Skin epidermis (tissue), 12 donors: ENCODE measurements at regions not wholly inside any gene's neighbourhood (a gene's known extent, or its start where the extent isn't known, plus 50 kb on each side); places are given as distances from the start of the nearest gene placed in this dataset.

ENCODE experiments used
- H3K27ac ChIP-seq, 21 experiments: fragments of 200-600 bp; sonication (generic) in 11 of 21; one replicate each; pipeline ENCODE4 v1.5.0; 2020; ENCODE audit warnings: mild to moderate bottlenecking in 3 of 21, inconsistent platforms in 2 of 21, moderate library complexity in 2 of 21
- H3K4me3 ChIP-seq, 7 experiments: fragments of 200-600 bp; sonication (generic) in 2 of 7; one replicate each; pipeline ENCODE4 v1.5.0; 2020; ENCODE audit warnings: inconsistent platforms in 2 of 7, mild to moderate bottlenecking in 2 of 7, moderate library complexity in 1 of 7

DNA sequence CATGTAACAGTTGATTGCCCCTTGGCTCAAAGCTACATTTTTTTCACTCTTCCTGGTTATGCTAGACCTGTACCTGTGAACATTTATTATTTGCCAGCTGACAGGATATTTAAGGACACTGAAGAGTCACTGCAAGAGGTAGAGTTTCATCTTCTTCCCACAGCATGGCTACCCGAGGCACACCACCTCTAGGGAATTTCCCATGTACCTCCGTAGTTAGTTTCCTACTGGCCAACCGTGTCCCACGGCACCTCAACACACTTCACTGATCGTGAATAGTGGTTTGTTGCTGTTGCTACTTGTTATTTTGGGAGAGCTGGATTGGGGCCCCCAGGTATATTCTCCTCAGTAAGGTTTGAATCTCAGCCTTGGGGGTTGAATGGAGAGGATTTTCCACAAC lies 648.6 kb downstream of the SEMA5A start:
- Histone ChIP-seq H3K4me3 (no peak overlapping the region), H3K27ac (no peak overlapping the region)

DNA sequence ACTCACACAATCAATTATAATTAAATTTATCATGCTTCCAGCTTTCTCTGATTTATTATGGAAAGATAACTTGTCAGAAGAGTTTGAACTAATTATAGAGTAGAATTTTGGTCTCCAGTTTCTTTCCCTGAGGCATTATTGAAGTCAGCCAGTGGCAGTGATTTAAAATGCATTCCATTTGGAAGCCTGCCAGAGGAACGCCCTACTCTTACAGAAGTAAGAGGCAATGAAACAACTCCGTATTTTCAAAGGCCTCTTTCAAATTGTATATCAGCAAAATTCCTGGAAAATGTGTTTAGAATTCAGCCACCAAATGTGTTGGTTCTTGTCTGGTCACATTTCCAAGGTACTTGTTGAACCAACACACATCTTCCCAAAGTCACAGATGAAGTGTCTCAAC lies 640.9 kb downstream of the SEMA5A start:
- no peak overlapping the region for H3K4me3 ChIP-seq
- H3K27ac ChIP-seq = no peak overlapping the region

DNA sequence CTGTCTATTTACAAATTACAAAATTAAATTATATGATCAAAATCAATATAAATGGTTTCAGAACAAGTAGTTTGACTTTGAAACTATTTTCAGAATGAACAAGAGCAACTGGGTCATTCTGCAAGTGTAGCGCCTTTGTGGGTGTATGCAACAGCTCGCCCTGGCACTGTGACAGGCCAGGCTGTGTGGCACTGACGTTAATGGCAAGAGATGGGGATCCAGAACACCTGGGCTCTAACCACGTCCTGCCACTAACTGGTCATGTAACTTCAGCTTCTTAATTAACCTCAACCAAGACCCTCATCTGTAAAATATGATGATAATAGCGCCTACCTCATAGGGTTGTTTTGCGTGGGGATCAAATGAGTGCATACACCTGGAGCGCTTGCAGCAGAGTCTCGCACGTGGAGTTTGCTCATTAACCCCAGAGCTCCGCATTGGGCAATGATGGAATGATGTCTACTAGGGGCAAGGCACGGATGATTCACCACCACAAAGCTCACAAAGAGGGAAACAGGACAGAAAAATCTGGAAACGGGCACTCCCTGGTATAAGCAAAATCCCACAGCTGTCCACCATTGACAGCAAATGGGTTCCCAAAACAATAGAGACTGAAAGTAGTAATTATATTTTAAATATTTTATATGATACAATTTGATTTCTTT lies 639.4 kb downstream of the SEMA5A start:
- Histone ChIP-seq H3K27ac (no peak overlapping the region), H3K4me3 (no peak overlapping the region)

DNA sequence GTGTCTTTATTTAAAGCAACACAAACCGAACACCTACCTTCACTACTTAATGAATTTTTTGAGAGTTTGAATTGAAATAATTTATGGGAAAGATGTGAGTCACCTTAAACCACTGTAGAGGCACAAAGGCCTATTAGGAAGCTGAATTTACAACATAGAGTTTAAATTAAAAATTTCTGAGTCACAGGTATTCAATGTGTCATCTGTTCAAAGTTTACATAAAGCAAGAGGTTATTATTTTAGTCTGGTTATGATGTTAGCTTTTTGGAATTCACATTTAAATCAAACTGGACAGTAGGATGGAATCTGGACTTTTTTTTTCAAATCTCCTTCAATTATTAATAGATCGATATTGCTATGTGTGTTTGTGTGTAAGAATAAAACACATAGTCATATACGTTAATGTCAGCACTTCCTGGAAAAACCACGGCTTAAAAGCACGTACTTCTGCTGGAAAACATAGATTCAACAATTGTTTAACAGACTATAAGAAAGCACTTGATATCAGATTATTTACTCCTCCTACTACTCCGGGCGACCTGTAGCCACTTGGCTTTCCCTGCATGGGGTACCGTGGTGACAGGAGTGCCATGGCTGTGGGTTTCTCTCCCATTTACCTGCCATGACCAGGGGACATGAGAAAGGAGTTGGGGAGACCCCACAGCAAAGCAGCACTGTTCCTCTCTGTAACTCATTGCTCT lies 638.6 kb downstream of the SEMA5A start:
- Histone ChIP-seq H3K4me3 (no peak overlapping the region), H3K27ac (no peak overlapping the region)

DNA sequence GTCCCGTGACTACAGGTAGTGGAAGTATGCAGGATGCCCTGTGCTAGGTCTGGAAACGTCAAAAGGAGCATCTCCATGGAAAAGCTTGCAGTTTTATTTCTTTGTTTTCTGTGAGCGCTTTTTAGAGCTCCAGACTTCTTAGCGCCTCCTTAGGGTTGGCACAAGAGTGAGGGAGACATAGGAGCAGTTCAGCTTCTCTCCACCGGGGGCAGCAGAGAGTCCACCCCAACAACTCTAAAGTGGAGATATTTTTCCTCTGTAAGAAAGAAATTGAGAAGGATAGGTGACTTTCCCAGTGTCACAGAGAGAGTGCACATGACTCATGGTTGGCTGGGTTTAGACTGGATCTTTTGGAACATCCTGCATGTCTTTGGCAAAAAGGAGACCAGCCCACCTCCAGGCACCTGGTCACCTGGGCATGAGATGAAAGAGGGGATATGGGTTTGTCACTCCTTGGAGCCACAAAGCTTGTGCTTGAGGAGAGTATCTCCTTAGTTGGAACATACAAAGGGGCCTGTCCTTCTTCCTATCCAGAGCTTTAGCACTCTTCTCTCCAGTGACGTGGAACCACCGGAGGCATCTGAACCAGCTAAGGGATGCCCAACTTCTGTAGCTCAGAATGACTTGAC lies 637.7 kb downstream of the SEMA5A start:
- H3K4me3 ChIP-seq = no peak overlapping the region
- no peak overlapping the region for H3K27ac ChIP-seq

DNA sequence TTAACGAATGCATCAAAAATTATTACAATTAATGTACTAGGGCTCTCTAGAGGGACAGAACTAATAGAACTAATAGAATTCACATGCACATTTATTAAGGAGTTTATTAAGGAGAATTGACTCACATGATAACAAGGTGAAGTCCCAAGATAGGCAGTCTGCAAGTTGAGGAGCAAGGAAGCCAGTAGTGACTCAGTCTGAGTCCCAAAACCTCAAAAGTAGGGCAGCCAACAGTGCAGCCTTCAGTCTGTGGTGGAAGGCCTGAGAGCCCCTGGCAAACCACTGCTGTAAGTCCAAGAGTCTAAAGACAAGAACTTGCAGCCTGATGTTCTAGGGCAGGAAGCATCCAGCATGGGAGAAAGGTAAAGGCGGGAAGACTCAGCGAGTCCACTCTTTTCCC lies 633.8 kb downstream of the SEMA5A start:
- Histone ChIP-seq H3K4me3 (no peak overlapping the region), H3K27ac (no peak overlapping the region)

DNA sequence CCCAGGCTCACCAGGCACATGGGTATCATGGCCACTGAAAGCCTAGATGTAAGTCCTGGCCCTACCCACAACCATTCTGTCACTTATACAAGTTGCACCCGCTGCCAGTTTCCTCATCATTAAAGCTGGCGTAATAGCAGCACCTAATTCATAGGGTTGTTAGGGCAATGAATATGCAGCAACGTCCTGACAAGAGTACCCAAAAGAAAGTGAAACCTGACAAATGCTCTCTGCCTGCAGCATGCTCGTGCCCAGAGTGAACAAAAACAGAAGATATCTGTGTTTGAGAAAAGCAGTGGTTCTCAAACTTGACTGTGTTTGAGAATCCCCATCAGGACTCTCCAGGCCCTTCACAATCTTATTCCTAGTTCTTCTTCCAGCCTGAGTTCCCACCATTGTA lies 632.4 kb downstream of the SEMA5A start:
- H3K27ac ChIP-seq = no peak overlapping the region
- H3K4me3 ChIP-seq = no peak overlapping the region

DNA sequence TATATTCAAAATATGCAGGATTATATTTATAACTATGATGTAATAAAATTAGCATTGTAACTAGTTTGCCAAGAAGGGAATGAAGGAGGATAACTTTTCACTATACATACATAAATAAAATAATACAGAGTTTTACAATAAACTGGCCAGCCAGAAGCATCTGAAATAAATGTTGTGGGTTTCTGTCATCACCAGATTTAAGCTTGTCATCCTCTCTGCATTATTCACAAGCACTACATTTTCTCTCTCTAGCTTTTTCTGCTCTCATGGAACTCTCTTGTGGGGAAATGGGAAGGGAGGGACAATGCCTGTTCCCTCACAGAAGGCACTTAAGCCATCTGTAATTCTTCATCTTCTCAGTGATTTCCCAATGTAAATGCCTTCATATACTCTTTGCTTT lies 626.8 kb downstream of the SEMA5A start:
- Histone ChIP-seq H3K4me3 (no peak overlapping the region), H3K27ac (no peak overlapping the region)

DNA sequence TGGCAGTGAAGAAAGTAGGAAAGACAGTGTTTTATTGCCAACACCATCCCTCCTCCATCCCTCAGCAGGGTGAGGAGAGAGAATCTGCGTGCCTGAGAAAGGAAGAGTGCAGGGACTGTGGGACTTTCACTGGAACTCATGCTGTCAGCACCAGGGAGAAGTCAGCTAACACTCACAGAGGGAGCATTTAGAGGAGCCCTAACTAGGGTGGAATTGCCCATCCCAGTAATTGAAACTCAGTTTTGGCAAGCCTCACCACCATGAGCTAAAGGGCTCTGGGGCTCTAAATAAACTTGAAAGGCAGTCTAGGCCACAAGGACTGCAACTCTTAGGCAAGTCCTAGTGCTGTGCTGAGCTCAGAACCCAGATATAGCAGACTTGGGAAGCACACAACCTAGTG lies 622.3 kb downstream of the SEMA5A start:
- no peak overlapping the region for H3K4me3 ChIP-seq
- H3K27ac ChIP-seq = no peak overlapping the region

DNA sequence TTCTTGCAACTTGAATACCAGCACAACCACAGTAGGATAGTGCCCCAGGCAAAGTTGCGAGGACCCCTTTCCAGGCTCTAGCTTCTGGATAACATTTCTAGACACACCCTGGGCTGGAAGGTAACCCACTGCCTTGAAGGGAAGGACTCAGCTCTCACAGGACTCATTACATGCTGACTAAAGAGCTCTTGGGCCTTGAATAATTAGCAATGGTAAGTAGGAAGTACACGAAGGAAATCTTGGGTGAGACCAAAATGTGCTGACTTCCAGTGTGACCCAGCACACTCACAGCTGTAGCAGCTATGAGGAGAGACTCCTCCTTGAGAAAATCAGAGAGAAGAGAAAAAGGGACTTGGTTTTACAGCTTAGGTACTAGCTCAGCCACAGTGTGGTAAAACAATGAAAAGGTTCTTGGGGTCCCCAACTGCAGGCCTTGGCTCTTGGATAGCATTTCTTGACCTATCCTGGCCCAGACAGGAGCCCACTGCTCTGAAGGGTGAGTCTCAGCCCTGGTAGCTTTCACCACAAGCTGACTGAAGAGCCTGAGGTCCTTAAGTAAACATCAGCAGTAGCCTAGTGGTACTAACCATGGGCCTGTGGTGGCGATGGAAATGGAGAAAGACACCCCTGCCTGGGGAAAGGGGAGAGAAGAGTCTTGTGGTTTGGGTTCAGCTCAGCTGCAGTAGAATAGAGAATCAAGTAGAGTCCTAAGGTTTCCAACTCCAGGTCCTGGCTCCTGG lies 621.7 kb downstream of the SEMA5A start:
- Histone ChIP-seq H3K4me3 (no peak overlapping the region), H3K27ac (no peak overlapping the region)

DNA sequence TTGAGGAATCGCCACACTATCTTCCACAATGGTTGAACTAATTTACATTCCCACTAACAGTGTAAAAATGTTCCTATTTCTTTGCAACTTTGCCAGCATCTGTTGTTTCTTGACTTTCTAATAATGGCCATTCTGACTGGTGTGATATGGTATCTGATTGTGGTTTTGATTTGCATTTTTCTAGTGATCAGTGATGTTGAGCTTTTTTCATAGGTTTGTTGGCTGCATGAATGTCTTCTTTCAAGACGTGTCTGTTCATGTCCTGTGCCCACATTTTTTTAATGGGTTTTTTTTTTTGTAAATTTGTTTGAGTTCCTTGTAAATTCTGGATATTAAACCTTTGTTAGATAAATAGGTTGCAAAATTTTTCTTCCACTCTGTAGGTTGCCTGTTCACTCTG lies 615.9 kb downstream of the SEMA5A start:
- Histone ChIP-seq H3K27ac (no peak overlapping the region), H3K4me3 (no peak overlapping the region)

DNA sequence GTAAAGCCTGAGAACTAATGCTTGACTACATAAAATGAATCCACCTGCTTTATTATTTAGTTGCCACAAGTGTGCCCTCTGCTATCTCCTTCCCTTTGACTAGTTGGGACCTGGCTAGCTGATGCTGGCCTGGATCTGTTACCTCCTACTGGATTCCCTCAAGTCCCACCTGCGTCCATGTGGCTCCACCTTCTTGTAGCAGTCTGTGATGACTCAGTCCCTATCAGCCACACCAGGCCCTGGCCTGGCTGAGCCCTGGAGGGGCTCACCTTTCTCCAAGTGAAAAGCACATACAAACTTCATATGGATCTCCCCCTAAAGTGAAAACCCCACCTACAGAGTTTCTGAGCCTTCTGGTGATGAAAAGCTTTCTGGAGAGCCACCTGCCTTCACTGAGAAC lies 611.4 kb downstream of the SEMA5A start:
- no peak overlapping the region for H3K4me3 ChIP-seq
- H3K27ac ChIP-seq = no peak overlapping the region

DNA sequence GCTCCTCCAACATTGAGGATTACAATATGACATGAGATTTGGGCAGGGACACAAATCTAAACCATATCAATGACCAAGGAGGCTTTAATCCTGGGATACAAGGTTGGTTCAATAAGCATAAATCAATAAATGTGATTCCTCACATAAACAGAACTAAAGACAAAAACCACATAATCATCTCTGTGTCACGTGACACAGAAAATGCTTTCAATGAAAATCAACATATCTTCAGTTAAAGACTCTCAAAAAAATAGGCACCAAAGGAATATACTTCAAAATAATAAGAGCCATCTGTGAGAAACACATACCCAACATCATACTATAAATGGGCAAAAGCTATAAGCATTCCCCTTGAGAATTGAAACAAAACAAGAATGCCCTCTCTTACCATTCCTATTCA lies 604.9 kb downstream of the SEMA5A start:
- Histone ChIP-seq H3K27ac (no peak overlapping the region), H3K4me3 (no peak overlapping the region)

DNA sequence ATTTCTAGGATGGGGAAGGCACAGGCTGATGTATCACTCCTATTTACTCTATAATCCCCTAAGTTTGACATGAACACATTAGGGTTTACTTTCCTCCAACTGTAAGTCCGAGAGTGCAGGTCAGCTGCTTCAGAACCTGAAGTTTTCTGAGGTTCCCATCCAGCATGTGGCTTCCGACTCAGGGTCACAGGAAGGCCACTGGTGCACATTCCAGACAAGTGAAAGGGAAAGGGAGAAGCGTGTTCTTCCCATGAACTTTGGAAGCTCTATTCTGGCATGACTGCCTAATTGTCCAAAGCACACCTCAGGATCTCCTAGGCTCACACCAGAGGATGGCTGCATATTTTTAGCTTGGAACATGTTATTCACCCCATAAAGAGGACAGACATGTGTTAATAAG lies 602.6 kb downstream of the SEMA5A start:
- Histone ChIP-seq H3K27ac (no peak overlapping the region), H3K4me3 (no peak overlapping the region)

DNA sequence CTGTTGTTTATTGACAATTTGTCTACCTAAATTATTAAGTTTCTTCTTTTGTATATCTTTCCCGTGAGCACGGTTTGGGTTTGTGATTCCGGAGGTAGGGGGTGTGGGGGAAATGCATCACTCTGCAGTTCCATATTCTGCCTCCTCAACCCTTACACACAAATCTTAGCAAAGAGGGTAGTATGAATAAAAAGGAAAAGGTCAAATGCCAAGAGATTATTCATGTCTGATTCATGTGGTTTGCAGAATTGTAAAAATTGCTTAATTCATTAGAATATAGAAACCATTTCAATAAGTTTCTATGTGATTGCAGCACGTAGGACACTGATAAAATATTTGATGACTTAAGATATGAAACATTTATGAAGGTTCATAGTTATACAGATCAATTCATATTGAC lies 601.9 kb downstream of the SEMA5A start:
- Histone ChIP-seq H3K4me3 (no peak overlapping the region), H3K27ac (no peak overlapping the region)

DNA sequence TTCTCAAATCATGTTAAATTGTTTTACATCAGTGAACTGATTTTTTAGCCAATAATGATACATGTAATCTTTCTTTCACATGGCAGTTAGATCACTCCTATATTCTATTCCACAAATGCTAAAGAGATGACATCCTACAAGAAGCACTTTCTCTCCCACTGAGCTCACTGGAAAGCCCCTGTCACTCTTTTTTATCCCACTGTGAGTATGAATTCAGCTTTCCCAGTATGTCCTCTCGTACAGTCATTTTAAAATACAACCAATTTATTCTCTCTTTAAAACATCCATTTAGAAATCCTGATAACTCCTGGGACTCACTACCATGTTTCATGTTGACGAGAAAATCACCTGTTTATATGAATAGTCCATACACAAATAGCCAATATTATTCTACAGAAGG lies 599.9 kb downstream of the SEMA5A start:
- Histone ChIP-seq H3K27ac (no peak overlapping the region), H3K4me3 (no peak overlapping the region)

DNA sequence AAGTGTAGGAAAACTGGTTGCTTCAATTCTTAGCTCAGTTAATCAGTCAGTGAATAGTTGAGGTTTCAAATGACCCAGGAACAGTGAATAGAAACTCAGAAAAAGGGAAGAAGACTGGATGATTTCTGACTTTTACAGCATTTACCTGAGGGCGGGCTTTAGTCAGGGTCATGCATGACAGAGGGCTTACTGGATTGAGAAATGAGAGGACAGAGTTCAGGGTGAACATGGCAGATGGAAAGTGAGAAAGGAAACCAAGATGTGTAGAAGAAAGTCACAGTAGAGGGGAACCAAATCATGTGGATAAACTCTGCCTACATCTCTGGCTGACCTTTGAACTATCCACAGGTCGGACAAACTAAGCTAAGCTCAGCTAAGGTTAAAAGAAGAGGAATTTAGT lies 596.0 kb downstream of the SEMA5A start:
- no peak overlapping the region for H3K4me3 ChIP-seq
- no peak overlapping the region for H3K27ac ChIP-seq

DNA sequence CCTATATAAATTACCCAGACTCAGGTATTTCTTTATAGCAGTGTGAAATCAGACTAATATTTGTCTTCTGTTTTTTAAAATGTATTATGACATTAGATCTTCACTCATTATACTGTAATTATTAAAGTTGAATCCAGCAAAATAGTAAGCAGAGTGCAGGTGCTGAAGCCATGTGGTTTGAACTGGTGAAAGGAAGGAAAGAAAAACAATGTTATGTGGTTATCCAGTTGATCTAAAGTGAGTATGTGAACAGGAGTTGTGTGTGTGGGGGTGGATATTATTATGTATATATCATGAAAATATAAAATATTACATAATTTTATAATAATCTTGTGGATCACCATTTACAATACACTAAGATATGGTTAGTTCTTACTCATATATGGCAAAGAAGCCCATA lies 593.7 kb downstream of the SEMA5A start:
- Histone ChIP-seq H3K4me3 (no peak overlapping the region), H3K27ac (no peak overlapping the region)

DNA sequence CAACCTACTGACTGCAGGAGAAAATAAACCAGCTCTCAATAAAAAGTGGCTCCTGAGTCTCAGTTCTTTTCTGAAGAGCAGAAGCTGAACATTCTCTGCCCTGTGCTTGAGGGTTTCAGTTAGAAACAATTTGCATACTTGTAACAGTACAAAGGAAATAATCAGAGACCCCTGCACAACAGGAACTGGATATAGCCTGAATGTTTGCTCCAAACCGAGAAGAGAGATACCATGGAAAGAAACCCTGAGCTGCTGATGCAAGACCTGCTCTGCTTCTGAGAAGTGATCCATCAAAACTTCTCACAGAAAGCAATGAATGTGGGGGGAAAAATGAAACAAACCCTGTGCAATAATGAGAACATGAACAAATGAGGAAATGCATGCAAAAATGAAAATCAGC lies 592.9 kb downstream of the SEMA5A start:
- no peak overlapping the region for H3K4me3 ChIP-seq
- H3K27ac ChIP-seq = no peak overlapping the region

DNA sequence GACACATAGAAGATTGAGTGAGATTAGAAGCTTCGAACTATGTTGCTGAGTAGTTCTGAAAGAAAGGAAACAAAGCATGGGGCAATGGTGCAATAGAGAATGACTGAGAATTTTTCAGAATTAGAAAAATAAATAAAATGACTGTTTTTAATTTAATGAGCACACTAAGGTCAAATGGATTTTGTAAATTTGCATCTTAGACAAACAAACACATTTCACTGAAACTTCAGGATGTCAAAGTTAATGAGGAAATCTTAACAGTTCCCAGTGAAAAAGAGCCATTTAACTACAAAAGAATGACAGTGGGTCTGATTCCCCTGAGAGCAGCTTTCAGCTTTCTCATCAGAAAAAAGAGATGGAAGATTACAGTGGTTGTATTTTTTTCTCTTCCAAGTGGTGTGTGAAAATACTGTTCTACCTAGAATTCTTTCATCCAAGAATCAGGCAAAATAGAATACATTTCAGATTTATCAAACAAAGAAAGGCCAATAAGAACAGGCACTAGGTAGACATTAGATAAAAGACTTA lies 591.9 kb downstream of the SEMA5A start:
- no peak overlapping the region for H3K27ac ChIP-seq
- no peak overlapping the region for H3K4me3 ChIP-seq

DNA sequence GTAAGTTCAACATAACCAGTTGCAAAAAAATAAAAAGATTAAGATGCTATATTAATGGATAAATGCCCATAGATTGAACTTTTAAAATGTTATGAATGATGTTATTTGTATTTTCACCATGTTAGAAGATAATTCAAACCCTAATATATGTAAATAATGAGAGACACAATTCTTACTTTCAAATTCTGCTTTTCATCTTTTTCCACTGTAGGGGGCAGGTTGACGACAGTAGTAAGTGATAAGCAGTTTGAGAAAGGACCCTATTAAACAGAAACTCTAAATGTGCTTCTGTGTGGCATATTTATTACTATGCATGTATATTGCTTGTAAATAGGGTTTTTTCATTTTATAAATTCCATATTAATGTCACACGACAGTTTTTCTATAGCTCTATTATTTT lies 591.1 kb downstream of the SEMA5A start:
- H3K4me3 ChIP-seq = no peak overlapping the region
- no peak overlapping the region for H3K27ac ChIP-seq
